ENCODE measurements at regions not wholly inside any gene's neighbourhood (a gene's known extent, or its start where the extent isn't known, plus 50 kb on each side); places are given as distances from the start of the nearest gene placed in this dataset.

- no peak for TF ChIP-seq CTCF (IDR thresholded peaks at IDR 0.05)
- TF ChIP-seq EZH2 (IDR thresholded peaks at IDR 0.05; ENCODE audit: borderline replicate concordance, insufficient read depth, low read depth, low read length, poor library complexity, severe bottlenecking), result no peak
Measured at GRCh38 chr13:97852181-97852874, 101.1 kb upstream of the IPO5 start.

Data from B cell (primary cell).